ENCODE measurements at regions not wholly inside any gene's neighbourhood (a gene's known extent, or its start where the extent isn't known, plus 50 kb on each side); places are given as distances from the start of the nearest gene placed in this dataset.

DNA sequence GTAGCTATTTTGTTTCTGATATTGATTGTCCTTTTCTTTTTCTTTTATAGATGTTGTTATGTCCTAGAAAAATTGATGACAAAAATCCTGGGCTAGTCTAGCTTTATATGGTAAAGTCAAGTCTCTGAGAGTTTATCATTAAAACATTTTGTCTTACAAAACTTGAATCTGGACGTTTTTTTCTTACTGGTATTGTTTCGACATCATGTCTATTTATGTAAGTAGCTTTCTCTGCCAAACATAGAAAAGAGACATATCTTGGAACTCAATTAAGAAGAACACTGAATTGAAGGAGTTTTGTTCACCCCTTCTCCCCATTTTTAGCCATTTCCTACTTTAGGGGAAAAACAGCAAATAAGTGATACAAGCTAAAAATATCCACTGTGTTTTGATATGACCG lies 151.5 kb downstream of the ISOC1 start:
- TF ChIP-seq, protein P1, sequence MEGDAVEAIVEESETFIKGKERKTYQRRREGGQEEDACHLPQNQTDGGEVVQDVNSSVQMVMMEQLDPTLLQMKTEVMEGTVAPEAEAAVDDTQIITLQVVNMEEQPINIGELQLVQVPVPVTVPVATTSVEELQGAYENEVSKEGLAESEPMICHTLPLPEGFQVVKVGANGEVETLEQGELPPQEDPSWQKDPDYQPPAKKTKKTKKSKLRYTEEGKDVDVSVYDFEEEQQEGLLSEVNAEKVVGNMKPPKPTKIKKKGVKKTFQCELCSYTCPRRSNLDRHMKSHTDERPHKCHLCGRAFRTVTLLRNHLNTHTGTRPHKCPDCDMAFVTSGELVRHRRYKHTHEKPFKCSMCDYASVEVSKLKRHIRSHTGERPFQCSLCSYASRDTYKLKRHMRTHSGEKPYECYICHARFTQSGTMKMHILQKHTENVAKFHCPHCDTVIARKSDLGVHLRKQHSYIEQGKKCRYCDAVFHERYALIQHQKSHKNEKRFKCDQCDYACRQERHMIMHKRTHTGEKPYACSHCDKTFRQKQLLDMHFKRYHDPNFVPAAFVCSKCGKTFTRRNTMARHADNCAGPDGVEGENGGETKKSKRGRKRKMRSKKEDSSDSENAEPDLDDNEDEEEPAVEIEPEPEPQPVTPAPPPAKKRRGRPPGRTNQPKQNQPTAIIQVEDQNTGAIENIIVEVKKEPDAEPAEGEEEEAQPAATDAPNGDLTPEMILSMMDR (IDR thresholded peaks at IDR 0.05) = no peak
- TF ChIP-seq POLR2A (IDR thresholded peaks at IDR 0.05) = no peak

Measured in uterus (tissue), 2 donors.